GM18867 (cell line): ENCODE measurements at regions not wholly inside any gene's neighbourhood (a gene's known extent, or its start where the extent isn't known, plus 50 kb on each side); places are given as distances from the start of the nearest gene placed in this dataset.

Source experiments
- ATAC-seq: cut with Tn5 transposase; IDR thresholded peaks from one replicate; pipeline ENCODE4 v1.9.1; 2021; ENCODE audit warnings: mild to moderate bottlenecking, moderate library complexity; ENCODE audit not compliant: unreplicated experiment

DNA sequence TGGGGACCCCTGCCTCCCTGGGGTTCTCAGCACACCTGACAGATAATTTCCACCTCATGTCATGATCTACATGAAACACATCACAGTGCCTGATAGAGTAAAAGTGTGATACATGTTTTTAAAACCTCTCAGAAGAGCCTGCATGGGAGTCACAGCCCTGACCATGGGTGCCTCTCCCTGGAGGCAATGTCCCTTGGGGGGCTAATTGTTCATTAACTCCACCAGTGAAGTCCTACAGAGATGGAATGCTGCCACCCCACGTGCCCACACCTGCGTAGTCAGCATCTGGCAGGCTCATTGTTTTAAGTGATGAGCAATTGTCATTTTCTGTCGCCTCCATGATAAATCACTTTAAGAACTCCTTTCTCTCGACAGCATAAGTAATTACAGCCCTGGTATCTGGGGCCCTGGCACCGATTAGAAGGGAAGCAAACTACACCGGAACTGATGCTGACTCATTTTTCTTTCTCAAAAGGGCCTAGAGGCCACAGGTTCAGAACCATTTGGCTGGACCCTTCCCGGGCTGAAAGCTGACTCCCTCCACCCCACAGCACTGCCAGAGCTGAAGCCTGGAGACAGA is 109.6 kb upstream of the GJB5 start:
- ATAC-seq: no peak

DNA sequence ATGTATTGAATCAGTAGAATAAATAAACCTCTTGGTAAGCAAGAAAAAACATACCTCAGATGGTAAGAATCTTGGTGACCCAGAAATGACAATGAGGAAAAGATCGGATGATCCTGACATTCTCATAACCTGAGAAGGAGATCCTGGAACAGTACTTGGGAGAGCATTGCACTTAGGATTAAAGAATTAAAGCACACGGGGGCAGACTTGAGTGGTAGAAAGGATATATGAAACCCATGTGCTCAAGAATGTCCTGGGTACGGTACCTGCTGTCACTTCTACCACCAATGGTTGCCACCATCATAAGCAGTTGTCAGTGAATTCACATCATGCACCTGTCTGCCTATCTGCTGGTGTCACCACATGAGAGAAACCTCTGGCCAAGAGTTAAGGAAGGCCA is 108.9 kb upstream of the GJB5 start:
- no peak for ATAC-seq

DNA sequence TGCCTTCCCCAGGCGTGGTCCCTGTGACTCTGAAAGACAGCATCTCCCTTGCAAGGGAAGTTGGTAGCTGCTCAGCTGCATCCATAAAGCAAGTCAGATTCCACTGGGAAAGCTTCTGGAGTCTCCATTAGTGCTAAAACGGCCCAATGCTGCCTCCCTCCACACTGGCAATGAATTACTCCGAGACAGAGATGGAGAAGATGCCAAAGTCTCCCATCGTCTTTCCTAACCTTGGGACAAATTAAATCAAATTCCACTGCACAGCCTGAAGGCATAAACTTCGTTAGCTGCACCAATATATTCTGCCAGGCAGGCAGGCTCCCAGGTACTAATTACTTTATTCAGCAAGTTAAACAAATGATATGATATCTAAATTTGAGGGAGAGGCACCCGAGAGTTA is 106.3 kb upstream of the GJB5 start:
- no peak for ATAC-seq

DNA sequence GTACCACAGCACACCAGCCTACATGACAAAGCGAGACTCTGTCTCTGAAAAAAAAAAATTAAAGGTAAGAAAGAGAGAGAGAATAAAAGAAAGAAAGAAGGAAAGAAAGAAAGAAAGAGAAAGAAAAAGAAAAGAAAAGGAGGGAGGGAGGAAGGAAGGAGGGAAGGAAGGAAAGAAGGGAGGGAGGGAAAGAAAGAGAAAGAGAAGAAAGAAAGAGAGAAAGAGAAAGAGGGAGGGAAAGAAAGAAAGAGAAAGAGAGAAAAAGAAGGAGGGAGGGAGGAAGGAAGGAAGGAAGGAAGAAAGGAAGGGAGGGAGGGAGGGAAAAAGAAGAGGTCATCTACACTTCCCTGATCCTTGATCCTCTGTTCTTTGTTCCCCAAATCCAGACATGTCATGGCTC is 104.8 kb upstream of the GJB5 start:
- ATAC-seq: no peak

DNA sequence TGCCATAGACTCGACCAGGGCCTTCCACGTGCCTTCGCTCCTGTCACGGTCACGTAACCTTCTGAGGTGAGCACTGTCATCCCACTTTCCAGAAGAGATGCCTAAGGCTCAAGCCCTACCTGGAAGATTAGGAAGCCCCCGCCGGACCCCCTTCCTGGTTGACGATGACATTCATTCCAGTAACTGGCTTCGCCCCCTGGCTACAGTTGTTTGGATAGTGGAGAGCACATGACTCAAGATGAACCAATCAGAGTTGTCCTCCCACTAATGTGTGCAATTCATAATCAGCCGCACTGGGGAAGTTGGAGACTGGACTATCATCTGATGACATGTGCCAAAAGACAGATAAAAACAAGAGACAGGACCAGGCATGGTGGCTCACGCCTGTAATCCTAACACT is 104.0 kb upstream of the GJB5 start:
- ATAC-seq: no peak

DNA sequence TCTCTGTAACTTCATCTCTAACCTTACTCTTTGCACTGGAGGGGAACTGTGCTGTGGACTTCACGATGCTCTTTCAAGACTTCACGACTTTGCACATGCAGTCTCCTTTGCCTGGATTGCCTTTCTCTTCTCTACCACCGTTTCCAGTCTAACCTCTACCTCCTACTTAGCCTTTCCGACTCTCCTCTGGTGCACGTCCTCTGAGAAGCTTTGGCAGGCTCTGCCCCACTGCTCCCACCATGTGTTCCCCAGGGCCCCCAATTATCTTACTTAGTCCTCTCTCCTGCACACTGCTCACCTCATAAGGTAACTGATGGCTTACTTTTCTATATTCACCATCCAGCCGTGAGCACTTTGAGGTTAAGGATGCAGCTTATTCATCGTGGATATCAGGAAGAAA is 101.7 kb upstream of the GJB5 start:
- no peak for ATAC-seq

DNA sequence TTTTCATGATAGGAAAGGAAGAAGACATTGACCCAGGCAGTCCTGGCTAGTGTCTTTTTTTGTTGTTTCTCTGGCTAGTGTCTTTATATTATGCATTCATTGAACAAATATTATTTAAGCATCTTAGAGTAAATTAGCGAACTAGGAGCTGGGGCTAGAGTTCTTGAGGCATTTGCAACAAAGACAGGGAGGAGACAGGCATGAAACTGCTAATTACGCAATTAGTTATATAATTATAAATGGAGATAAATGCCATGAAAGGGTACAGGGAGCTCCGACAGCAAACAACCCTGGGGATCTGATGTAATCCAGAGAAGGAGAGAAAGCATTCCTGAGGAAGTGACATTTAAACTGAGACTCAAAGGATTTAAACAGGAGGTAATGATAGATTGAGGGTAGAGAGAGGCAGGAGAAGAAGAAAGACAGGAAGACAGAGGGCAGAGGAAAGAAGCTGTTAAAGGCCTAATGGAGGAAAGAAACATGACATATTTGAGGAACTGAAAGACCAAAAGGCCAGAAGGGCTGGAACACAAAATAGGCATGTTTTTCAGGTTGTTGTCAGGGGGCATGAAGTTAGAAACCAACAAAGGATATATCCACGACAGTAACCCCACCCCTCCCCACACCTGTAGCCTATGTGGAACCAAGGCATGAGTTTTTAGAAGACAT is 99.5 kb upstream of the GJB5 start:
- no peak for ATAC-seq

DNA sequence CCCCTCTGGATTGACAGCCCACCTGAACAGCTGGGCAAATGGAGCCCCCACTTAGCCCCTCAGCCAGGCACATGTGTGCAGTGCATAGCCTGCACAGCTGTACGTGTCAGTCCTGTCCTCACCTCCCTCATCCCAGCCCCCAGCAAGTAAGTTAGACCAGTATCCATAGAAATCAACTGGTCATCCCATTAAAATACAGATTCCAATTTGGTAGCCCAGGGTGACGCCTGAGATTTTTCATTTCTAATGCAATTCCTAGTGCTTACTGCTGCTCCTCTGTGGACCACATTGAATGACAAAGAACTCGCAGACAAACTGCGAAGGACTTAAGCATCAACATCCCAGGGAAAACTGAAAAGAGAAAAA is 99.0 kb upstream of the GJB5 start:
- no peak for ATAC-seq

DNA sequence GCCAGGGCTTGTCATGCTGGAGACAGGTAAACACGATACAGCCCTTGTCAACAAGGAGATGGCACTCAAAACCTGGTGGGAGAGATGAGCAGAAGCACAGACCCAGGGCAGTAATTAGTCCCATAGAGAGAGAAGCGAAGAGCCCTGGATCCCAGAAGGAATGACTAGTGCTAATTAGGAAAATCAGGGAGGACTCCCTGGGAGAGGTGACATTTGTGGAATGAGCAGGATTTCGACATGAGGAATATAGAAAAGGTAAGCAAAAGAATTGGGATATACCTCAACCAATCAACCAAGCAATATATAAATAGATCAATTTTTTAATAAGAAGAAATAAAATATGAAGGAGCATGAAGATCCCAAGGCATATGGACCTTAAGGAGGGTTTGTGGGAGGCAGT is 98.5 kb upstream of the GJB5 start:
- no peak for ATAC-seq

DNA sequence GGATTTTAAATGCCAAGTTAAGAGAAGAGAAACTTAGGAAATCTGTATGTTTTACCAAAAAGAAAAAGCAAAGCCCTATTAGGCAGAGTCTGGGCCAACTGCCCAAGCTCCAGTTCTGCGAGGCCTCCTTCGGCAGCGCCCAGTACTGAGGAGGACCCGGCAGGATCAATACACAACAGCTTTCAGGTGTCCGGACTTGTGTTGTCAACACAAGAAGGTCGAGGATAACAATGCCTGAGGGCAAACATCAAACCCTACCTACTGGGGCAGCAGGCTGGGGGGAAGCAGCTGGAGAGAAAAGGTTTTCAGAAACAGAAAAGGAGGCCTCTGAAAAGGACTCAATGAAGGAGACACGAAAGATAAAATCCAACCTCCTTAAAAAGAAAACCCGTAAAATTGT is 98.1 kb upstream of the GJB5 start:
- no peak for ATAC-seq

DNA sequence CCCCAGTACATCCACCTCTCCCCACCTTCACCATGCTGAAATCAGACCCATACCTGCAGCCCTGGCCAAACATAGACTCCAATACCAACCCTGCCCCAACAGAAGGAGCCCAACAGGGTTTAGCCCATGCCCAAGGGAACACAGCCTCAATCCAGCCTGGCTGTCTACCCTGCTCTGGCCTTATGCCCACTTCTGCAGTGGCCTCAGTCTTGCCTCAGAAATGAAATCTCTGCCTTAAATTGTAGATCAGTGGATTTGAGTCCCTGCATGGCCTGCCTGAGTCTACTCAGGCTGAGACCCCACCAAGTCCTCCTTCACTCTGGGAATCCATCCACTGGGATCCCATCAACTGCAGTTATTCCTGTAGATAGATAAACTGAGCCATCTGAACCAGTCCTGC is 97.6 kb upstream of the GJB5 start:
- no peak for ATAC-seq

DNA sequence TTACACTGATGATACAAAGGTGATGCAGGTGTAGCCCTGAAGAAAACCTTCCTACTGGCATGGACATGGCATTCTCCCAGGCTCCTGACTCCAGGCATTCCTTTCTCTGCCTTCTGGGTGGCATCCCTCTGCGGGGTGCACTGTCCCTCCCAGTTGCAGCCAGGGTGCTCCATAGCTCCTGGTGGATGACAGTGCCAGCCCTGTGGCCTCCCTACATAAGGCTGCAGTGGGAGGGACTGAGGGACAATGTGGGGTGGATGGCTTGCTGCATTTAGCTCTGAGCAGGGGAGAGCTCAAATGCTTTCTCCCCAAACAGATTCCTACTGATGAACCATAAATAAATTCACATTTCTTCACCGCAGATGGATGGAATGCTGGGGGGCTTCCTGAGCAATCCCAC is 97.0 kb upstream of the GJB5 start:
- ATAC-seq: no peak

DNA sequence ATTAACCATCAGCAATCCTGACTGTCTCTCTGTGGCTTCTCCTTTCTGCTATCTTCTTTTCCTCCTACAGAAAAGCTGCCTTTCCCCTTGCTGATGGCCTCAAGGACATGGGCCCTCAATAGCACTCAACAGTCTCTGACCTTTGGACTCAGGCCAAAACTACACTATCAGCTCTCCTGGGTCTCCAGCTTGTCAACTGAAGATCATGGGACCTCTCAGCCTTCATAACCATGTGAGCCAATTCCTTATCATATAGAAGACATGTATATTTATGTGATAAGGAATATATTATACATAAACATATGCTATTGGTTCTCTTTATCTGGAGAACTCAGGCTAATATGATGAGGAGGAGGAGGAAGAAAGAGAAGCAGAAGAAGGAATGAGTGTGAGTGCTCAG is 91.8 kb upstream of the GJB5 start:
- ATAC-seq: no peak

DNA sequence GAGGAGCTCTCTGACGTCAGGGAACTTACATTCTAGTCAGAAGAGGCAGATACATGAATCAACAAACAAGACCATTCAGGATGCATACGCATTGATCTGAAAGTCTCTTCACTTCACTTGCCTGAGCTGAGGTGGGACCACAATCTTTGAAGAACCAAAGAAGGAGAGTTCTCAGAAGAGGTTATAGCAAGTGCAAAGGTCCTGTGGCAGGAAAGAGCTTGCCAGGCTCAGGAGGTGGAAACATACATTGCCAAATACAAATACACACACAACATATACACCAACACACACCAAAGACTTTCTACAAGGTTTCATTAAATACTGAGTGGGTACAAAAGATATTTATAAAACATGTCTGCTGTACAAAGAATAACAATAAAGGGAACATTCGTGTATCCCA is 86.8 kb upstream of the GJB5 start:
- ATAC-seq: no peak

DNA sequence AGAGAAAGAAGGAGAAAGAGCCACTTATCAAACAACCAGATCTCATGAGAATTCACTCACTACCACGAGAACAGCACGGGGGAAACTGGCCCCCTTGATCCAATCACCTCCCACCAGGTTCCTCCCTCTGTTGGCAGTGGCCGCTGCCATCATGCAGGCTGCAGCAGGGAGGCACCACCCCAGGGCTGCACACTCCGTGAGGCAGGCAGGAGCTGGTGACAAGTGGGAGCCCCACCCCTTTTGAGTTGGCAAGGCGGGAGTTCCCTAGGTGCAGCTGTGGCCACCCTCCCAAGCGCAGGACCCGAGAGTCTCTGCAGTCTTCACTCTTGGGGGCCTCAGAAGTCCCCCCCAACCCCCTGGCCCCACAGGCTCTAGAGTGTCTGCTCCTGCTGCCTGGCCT is 83.9 kb upstream of the GJB5 start:
- ATAC-seq: no peak

DNA sequence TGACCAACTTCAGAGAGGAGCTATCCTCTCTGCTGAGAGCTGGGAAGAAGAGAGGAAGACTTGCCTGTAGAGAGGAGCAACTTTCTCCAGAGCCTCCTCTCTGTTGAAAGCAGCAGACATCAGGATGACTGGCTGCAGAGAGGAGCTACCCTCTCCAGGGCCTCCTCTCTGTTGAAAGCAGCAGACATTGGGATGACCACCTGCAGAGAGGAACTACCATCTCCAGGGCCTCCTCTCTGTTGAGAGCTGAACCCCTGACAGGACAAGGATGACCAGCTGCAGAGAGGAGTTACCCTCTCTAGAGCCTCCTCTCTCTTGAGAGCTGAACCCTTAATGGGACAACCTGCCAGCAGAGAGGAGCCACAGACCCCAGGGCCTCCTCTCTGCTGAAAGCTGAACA is 83.0 kb upstream of the GJB5 start:
- no peak for ATAC-seq

DNA sequence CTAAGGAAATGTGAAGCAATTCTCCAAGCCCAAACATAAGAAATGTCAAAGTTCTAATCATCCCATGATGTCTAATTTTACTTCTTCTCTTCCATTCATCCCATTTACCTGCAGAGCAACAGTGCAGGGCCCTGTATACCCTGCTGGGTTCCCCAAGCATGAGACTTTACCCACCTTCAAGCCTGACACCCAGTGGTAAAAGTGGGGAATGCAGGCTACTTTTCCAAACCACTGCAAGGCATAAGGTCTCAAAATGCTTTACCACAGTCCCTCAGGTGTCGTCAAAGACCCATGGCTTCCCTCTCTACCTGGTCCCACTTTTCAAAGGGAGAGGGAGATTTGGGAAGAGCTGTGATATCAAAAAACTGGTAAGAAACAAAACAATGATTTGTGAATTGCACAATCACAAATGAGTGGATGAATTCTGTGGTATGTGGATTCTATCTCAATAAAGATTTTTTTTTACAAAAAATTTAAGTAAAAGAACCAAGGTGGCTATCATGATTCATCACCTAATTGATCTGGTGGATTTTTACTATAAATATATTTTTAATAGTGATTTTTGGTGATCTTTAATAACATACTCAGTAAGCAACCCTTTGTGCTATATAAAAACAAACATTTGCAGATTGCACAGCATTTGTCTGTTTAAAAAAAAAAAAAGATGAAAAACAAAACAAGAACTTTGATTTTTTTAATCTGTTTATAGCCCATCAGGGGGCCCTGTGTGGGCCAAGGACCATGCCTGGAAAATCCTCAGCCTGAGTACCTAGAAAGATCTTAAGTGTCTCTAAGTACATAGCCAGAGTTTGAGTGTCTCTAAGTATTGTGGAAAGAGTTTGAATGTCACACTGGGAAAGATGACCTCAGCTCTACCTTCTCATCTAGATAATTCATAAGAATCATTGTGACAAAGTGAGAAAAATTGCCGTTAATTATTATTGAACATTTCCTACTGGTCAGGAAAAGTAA is 73.1 kb upstream of the GJB5 start:
- peak; percentile 53 for ATAC-seq

DNA sequence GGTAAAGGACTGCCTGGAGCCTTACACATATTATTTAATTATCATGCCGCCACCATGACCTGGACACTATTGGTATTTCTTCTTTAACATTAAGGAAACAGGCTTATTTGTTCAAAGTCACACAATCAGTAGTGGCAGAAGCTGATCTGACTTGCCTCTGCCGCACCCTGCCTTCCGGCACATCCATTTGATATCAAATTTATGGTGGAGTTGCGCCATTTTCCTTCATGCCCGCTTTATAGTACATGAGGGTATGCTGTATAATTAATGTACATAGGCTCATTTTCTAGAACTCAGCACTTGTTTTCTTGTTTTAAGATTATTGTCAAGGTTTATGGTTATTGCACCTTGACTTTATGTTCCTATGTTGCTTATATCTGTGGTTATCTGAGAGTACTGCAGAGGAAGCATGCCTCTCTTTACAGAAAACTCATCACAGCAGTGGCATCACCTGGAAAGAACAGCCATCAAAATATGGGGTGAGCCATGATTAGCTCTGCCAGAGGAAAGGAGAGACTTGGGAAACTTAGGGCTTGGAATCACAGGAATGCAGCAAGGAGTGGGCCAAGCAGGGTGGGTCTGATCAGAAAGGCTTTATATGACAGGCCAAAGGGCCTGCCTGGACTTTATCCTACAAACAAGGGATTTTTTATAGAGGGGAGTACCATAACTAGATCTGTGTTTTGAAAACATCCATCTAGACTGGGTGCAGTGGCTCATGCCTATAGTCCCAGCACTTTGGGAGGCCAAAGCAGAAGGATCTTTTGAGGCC is 72.2 kb upstream of the GJB5 start:
- no peak for ATAC-seq

DNA sequence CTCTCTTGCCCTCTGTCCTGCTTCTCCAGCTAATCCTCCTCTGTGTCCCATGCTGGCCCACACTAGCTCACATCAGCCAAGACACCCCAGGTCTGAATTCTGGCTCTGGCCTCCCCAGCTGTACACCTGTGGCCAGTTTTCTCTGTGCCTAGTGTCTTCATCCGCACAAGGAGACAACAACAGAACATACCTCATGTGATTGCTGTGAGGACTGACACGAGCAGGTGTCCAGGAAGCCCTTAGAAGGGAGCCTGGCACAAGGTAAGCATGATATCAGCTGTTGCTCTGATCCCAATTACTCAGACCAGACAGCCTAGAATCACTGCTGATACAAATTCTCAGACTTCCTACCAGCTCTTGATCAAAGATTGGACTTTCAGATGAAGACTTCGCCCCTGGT is 71.2 kb upstream of the GJB5 start:
- ATAC-seq: no peak

DNA sequence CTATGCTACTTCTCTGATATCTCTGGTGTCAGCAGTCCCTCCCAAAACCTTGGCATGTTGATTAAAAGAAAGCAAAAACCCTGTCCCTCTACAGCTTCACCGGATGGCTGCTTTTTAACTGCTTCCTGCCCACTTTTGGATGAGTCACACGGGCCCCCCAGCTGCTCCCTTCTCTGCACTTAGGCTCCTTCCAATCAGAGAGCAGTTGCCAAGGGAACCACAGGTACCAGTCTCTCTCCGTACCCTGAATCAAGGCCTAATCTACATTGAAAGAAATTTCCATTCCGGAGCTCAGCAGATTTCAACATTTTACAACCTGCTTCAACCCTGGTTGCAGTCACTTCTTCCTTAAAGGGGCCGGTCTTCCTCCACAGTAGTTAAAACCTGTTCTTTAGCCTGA is 70.6 kb upstream of the GJB5 start:
- no peak for ATAC-seq

DNA sequence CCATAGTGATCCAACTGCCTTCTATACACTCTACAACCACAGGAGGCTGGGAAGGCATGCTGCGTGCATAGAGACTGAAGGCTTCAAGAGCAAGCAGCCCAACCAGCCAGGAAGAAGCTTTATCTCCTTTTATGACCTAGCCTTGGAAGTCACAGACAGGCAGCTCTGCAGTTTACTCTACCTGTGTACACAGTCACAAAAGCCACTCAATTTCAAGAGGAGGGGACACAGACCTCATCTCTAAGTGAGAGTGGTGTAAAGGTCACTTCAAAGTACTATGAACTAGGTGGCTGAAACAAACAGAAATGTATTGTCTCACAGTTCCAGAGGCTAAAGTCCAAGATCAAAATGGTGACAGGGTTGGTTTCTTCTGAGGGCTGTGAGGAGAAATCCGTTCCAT is 69.6 kb upstream of the GJB5 start:
- ATAC-seq: no peak
